ENCODE measurements at regions not wholly inside any gene's neighbourhood (a gene's known extent, or its start where the extent isn't known, plus 50 kb on each side); places are given as distances from the start of the nearest gene placed in this dataset.

- TF ChIP-seq CTCF (IDR thresholded peaks at IDR 0.05; ENCODE audit: extremely low read depth, missing control alignments) = no peak
Measured at GRCh38 chr21:16308269-16308668, 578.5 kb downstream of the USP25 start.

GRCh38 chr21:16309250-16309971 lies 579.6 kb downstream of the USP25 start:
- TF ChIP-seq CTCF (IDR thresholded peaks at IDR 0.05; ENCODE audit: extremely low read depth, missing control alignments) = no peak

More at GRCh38 chr21:16308269-16308668, 578.5 kb downstream of the USP25 start:
- DNase-seq (ENCODE audit: low spot score) = peak; percentile 10

GRCh38 chr21:16310176-16310575 lies 580.4 kb downstream of the USP25 start:
- no peak for DNase-seq (ENCODE audit: low spot score)
- TF ChIP-seq CTCF (IDR thresholded peaks at IDR 0.05; ENCODE audit: extremely low read depth, missing control alignments) = no peak

More at GRCh38 chr21:16309250-16309971, 579.6 kb downstream of the USP25 start:
- DNase-seq (ENCODE audit: low spot score) = no peak

GRCh38 chr21:16311229-16311628 lies 581.4 kb downstream of the USP25 start:
- TF ChIP-seq CTCF (IDR thresholded peaks at IDR 0.05; ENCODE audit: extremely low read depth, missing control alignments) = no peak
- DNase-seq (ENCODE audit: low spot score) = no peak

- no peak for DNase-seq (ENCODE audit: low spot score)
- TF ChIP-seq CTCF (IDR thresholded peaks at IDR 0.05; ENCODE audit: extremely low read depth, missing control alignments) = no peak
Measured at GRCh38 chr21:16312321-16312720, 582.5 kb downstream of the USP25 start.

- TF ChIP-seq CTCF (IDR thresholded peaks at IDR 0.05; ENCODE audit: extremely low read depth, missing control alignments) = no peak
Measured at GRCh38 chr21:16315223-16315622, 585.4 kb downstream of the USP25 start.

GRCh38 chr21:16318651-16319300 lies 589.0 kb downstream of the USP25 start:
- no peak for TF ChIP-seq CTCF (IDR thresholded peaks at IDR 0.05; ENCODE audit: extremely low read depth, missing control alignments)
- no peak for DNase-seq (ENCODE audit: low spot score)

More at GRCh38 chr21:16315223-16315622, 585.4 kb downstream of the USP25 start:
- no peak for DNase-seq (ENCODE audit: low spot score)

All from GM20000 (cell line).